ENCODE measurements at regions not wholly inside any gene's neighbourhood (a gene's known extent, or its start where the extent isn't known, plus 50 kb on each side); places are given as distances from the start of the nearest gene placed in this dataset.
"Not testable (repeated sequence)": the region's sequence is repeated elsewhere in the genome, so short reads cannot be mapped to it uniquely, and the experiment has no call there.

DNA sequence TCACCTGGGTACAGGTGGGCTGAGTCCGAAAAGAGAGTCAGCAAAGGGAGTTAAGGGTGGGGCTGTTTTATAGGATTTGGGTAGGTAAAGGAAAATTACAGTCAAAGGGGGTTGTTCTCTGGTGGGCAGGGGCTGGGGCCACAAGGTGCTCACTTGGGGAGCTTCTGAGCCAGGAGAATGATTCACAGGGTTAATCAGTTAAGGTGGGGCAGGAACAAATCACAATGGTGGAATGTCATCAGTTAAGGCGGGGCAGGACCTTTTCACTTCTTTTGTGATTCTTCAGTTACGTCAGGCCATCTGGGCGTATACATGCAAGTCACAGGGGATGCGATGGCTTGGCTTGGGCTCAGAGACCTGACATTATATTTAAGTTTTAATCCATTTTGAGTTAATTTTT, 179.7 kb upstream of the TRPC7 start:
- in situ Hi-C loops (cut with HindIII; ENCODE audit: low pct_unique_long_range_greater_than_20kb, low sequenced_read_pairs); DNase-seq (ENCODE audit: low read depth, low spot score): not testable (repeated sequence)

DNA sequence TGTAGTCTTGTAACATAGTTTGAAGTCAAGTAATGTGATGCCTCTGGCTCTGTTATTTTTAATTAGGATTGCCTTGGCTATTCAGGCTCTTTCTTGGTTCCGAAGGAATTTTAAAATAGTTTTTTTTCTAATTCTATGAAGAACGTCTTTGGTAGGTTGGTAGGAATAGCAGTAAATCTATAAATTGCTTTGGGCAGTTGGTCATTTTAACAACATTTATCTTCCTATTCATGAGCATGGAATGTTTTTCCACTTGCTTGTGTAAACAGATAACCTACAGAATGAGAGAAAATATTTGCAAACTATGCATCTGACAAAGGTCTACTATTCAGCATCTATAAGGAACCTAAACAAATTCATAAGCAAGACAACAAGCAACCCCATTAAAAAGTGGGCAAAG, 173.2 kb upstream of the TRPC7 start:
- no peak for DNase-seq (ENCODE audit: low read depth, low spot score)
- in situ Hi-C loops (cut with HindIII; ENCODE audit: low pct_unique_long_range_greater_than_20kb, low sequenced_read_pairs), result no loop called here

DNA sequence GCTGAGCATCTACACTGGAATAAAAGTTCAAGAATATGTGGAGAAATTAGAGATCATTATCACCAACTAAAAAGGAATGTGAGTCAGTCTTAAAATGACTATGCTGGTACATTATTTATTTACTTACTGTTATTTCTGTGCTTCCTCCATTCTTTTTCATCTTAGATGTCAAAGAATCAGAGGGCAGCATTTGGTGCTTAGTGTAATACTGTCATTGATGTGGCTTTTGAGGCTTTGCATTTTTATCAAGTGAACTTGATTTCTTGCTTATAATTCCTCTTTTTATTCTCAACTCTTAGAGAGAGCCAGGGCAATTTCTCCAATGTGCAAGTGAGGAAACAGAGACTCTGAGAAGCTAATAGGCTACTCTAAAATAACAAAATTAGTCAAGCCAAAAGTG, 163.7 kb upstream of the TRPC7 start:
- in situ Hi-C loops (cut with HindIII; ENCODE audit: low pct_unique_long_range_greater_than_20kb, low sequenced_read_pairs), result no loop called here
- no peak for DNase-seq (ENCODE audit: low read depth, low spot score)

DNA sequence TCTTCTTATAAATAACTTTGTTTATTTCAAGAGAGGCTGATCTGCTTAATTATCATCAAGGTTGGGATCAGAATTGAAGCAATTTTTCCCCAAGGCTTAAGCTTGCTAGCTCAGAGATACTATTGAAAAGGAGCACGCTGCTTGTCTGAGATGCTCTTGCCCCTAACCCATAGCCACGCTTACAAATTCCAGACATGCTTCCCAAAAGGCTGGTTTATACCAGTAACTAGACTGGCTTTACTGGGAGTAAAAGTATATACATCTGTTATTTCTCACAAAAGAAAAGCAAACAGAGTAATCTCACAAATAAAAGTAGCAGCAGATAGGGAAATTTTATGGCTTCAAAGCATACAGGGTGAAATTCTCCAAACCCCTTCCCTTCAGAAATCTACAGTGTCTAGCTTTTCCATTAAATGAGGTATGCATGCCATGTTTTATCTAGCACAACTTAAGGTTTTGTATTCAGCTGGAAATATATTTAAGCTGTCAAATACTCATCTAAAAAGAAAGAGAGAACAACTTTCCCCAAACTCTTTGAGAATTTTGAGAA, 163.2 kb upstream of the TRPC7 start:
- in situ Hi-C loops (cut with HindIII; ENCODE audit: low pct_unique_long_range_greater_than_20kb, low sequenced_read_pairs), result no loop called here

DNA sequence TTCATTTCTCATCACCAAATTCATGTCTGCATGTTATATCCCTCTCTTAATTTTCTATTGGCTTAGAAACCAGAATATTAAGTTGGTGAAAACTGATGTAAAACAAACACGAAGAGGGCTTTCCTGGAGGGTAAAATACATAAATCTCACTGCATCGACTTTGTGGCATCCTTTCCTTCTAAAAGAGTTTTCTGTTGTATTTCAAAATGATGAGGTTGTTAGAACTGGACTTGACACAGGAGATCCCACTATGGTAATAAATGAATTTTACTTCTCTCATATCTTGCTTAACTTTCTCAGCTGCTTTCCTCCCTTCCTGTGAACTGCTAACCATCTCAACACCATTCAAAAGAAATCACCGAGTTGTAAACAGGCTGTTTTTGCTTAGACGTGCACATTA, 162.0 kb upstream of the TRPC7 start:
- in situ Hi-C loops (cut with HindIII; ENCODE audit: low pct_unique_long_range_greater_than_20kb, low sequenced_read_pairs), result no loop called here
- DNase-seq (ENCODE audit: low read depth, low spot score), result no peak

More for the DNA sequence above, 163.2 kb upstream of the TRPC7 start:
- no peak for DNase-seq (ENCODE audit: low read depth, low spot score)

DNA sequence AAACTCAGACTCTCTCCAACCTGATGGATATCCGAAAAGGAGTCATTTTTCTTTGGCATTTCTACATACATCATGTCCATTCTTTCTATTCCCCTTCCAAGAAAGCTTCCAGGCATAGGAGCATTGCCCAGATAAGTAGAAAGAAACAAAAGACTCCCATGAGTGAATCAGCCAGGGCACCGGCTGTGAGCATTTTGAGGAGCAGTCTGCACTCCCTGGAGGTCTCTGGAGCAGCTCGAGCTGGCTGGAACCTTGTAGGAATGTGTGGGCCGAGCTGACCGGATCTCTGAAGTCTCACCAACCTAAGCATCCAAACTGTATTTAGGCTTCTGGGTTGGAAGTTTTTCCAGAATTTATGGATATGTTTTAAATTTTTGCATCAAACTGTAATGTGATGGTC, 161.4 kb upstream of the TRPC7 start:
- DNase-seq (ENCODE audit: low read depth, low spot score), result no peak
- in situ Hi-C loops (cut with HindIII; ENCODE audit: low pct_unique_long_range_greater_than_20kb, low sequenced_read_pairs), result no loop called here

DNA sequence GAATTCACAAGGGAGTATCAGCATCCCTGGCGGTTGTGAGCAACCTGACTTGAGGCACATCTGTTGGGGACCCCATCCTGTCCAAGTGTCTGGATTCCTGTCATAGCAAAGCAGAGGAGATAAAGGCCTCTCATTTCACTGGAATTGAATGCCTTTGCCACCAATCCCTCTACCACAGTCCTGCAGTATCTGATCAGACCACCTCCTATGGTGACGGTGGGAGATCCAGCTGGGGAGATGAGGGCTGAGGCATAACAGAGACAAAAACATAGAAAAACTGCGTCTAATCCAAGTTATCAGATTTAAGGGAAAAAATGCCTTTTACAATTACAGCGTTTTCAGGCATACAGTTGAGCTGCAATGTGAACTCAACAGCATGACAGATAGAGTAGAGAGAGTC, 160.7 kb upstream of the TRPC7 start:
- no peak for DNase-seq (ENCODE audit: low read depth, low spot score)
- in situ Hi-C loops (cut with HindIII; ENCODE audit: low pct_unique_long_range_greater_than_20kb, low sequenced_read_pairs), result no loop called here

DNA sequence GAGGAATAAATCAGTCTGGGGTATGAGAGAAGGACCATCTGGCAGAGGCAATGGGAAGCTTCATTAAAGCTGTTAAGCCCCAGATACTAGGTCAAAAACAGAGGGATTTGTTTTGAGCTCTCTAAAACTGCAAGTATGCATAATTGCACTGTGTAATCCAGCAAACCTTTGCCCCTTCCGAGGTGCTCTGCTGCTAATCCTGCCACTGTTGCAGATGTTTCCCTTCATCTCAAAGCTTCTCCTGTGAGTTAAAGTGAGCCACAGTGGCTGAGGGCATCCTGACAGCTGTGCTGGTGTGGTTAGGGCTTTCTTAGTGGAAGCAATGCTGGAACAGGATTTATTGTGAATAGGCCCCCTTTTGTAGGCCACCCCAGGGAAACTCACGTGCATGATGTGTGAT, 160.3 kb upstream of the TRPC7 start:
- no peak for DNase-seq (ENCODE audit: low read depth, low spot score)
- in situ Hi-C loops (cut with HindIII; ENCODE audit: low pct_unique_long_range_greater_than_20kb, low sequenced_read_pairs), result no loop called here

DNA sequence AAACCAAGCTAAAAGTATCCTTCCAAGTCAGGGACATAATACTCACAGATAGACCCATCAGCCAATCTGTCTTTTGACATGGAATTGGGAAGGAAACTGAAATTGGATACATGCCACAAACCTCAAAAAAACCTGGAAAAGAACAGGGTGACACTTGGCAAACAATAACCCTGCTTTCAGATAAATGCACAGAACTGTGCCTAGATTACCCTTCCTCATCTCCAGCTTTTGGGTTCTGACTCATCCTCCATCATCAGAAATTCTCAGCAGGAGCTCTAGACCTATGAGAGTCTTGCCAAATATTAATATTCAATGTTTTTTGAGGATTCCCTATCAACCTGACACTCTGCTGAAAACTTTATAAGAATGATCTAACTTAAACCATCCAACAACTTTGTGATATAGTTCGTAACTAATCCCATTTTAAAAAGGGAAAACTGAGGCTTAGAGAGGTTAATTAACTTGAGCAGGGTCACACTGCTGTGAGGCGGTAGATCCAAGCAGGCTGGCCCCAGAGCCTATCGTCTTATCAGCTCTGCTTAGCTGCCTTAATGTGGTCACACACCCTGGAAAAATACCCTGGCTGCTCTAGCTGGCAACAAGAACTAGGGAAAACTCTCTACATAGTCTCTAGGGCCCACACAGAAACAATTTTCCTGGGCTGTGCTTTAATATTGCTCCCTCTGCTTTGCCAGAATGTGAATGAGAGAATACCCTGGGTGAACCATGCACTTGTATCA, 157.0 kb upstream of the TRPC7 start:
- in situ Hi-C loops (cut with HindIII; ENCODE audit: low pct_unique_long_range_greater_than_20kb, low sequenced_read_pairs), result no loop called here
- DNase-seq (ENCODE audit: low read depth, low spot score), result no peak

DNA sequence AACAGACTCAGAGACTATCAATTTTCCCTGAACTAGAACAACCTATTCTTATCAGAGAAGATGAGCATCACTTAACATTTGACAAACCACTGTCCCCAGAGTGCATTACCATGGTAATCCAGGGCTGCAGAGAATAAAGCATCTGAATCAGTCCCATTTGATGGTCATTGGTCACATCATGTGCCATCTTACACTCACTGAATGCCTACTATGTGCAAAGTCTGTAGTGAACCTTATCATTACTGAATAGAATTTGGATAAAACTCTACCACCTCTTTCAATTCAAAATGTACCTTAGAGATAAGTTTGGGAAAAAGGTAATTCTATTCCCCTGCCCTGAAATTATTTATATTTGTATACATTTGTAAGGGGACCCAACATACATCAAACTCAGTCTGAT, 156.4 kb upstream of the TRPC7 start:
- in situ Hi-C loops (cut with HindIII; ENCODE audit: low pct_unique_long_range_greater_than_20kb, low sequenced_read_pairs), result no loop called here

DNA sequence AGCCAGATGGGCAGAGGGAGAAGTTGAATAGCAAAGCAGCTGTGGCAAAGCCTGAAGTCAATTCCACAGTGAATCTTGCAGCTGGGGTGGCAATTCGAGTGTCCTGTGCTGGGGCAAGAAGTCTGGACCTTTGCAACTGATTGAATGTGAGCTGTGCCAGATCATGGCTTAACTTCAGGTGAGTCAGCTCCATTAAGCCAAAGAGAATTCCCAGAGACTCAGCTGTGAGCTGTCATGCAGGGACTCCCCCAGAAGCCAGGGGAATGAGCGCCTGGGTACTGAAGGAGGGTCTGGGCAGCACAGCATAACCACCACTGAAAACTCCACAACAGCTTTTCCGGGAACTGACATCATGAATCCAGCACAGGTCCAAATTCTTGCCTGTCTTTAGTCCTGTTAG, 153.5 kb upstream of the TRPC7 start:
- in situ Hi-C loops (cut with HindIII; ENCODE audit: low pct_unique_long_range_greater_than_20kb, low sequenced_read_pairs), result no loop called here
- no peak for DNase-seq (ENCODE audit: low read depth, low spot score)

More for the DNA sequence above, 156.4 kb upstream of the TRPC7 start:
- DNase-seq (ENCODE audit: low read depth, low spot score), result no peak

DNA sequence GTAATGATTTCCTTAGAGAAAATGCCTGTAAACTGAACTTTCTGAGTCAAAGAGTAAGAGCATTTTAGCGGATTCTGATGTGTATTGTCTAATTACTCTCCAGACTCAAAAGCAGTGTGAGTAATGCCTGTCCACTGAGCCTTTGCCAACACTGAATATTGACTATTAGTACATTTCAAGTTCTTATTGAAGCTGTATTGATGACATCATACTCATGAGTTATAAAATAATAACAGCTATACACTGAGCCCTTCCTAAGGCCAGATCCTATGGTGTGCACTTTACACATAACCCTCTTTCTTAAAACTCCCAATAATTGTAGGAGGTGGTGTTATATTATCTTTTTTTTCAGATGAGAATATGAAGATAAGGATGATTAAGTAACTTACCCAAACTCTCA, 152.8 kb upstream of the TRPC7 start:
- no peak for DNase-seq (ENCODE audit: low read depth, low spot score)
- in situ Hi-C loops (cut with HindIII; ENCODE audit: low pct_unique_long_range_greater_than_20kb, low sequenced_read_pairs), result no loop called here

DNA sequence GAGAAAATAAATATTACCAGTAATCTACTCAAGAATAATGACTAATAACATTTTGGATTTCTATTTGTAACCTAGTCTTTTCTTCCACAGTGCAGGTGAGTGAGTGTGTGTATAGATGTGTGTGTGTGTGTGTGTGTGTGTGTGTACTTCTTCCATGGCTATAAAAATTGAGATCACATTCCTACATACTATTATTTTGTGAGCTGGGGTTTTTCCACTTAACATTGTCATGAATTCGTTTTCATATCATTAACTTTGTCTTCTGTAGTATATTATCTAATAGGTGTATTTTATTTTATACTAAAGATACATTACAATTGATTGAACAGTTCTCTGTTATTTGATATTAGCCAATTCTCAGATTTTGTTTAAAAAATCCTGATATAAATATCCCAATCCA, 152.4 kb upstream of the TRPC7 start:
- in situ Hi-C loops (cut with HindIII; ENCODE audit: low pct_unique_long_range_greater_than_20kb, low sequenced_read_pairs), result no loop called here
- DNase-seq (ENCODE audit: low read depth, low spot score), result no peak

DNA sequence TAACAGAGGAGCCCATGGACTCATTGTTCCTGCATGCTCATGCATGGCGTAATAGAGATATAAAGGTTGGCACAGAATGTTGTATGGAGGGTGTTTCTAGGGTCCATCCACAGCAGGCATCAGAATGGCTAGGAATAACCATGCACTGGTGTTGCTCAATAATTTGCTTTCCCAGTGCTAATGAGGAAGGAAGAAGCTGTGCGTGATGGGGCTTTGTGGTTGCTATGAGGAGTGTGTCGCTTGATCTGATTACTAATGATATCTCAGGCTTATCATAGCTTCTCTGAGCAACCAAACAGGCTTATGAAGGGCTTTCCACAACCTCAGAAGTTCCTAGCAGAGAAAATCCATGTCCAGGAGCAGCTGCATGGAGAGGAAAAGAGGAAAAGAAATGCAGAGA, 151.3 kb upstream of the TRPC7 start:
- no peak for DNase-seq (ENCODE audit: low read depth, low spot score)
- in situ Hi-C loops (cut with HindIII; ENCODE audit: low pct_unique_long_range_greater_than_20kb, low sequenced_read_pairs), result no loop called here

DNA sequence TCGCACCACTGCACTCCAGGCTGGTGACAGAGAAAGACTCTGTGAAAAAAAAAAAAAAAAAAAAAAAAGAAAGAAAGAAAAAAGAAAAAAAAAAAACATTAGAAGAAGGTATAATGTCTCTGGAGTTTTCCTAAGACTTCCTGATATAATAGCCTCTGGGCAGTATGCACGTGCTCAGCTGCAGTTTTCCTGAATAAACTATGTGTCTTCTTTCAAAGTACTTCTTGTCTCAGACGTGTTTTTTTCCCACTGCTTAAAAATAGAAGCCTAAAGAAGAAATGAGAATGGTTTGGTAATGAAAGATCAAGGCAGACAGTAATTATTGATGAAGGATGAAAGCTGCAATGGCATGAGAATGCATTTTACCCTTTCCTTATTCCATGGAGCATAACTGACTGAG, 148.1 kb upstream of the TRPC7 start:
- DNase-seq (ENCODE audit: low read depth, low spot score), result peak; percentile 65
- in situ Hi-C loops (cut with HindIII; ENCODE audit: low pct_unique_long_range_greater_than_20kb, low sequenced_read_pairs), result no loop called here

DNA sequence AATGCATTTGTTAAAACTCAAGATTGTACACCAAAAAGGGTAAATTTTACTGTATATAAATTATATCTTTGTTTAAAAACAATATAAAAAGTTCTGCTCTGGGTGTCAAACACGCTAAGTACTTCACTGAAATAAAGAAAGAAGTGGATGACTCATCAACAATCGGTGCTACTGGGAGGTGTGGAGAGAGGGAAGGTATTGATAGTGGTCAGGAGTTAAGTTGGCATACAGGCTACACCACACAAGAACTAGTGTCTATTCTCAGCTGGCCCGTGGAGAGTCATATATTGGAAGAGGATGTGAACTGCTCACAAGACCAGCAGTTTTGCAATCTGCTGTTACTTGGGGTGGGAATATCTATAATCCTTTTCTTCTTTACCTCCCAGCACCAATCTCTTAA, 145.7 kb upstream of the TRPC7 start:
- peak; percentile 99 for DNase-seq (ENCODE audit: low read depth, low spot score)
- in situ Hi-C loops (cut with HindIII; ENCODE audit: low pct_unique_long_range_greater_than_20kb, low sequenced_read_pairs), result no loop called here

DNA sequence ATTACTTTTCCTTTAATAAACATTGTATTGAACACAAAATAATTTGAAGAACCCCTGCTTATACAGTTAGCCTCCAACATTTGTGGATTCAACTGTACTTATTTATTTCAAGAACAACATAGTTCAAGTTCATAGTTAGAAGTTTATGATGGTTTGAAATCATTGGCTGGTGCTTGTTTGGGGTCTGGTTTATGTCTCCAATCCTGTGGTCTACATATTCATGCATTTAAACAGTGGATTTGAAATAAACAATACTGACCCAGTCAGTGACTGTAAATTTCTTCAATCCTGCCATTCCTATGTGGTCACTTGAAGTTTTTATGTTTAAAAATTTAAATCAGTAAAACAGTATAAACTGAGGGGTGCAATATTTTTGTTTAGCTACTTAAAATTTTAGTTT, 145.1 kb upstream of the TRPC7 start:
- DNase-seq (ENCODE audit: low read depth, low spot score), result no peak
- in situ Hi-C loops (cut with HindIII; ENCODE audit: low pct_unique_long_range_greater_than_20kb, low sequenced_read_pairs), result no loop called here

DNA sequence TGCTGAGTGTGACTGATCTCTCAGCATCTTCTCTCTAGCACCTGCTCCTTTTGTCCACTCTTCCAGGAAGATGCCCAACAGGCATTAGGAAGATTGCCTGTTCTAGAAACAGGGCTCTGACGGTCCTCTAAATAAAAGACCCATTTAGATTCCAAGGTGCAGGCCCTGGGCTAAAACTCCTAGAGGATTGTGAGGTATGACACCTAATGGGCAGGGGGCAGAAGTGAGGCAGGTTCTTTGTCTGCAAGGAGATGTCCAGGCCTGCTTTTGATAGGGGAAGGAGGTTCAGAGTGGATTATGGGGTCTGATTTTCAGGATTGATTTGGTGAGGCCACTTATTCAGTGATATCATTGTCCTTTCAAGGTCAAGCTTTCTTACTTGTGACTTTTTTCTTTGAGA, 140.8 kb upstream of the TRPC7 start:
- DNase-seq (ENCODE audit: low read depth, low spot score), result peak; percentile 32
- in situ Hi-C loops (cut with HindIII; ENCODE audit: low pct_unique_long_range_greater_than_20kb, low sequenced_read_pairs), result no loop called here

DNA sequence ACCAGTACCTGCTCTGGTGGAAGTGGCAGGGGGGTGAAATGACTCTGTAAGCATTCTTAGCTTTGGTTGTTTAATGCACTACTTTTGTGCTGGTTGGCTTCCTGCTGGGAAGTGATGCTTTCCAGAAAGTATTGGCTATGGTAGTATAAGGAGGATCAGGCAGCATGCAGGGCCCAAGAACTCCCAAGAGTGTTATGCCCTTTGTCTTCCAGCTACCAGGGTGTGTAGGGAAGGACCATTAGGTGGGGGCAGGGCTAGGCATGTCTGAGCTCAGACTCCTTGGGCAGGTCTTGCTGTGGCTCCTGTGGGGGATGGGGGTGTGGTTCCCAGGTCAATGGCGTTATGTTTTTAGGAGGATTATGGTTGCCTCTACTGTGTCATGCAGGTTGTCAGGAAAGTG, 135.8 kb upstream of the TRPC7 start:
- in situ Hi-C loops (cut with HindIII; ENCODE audit: low pct_unique_long_range_greater_than_20kb, low sequenced_read_pairs), result no loop called here
- DNase-seq (ENCODE audit: low read depth, low spot score), result no peak

DNA sequence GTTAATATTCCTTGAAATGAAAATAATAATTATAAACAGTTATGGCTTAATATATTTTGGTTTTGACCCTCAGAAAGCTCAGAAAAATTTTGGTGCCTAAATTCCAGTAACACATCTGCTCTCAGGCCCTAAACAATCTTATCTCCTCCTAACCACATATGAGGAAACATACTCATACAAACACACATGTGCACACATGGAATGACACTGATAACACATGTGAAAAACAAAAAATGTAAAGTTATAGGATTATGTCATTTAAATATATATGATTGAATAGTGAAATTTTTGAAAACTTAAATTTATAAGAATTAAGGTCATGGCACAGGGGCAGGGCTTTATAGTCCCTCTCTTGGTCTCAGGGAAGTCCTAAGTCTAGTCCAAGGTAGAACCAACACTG, 127.2 kb upstream of the TRPC7 start:
- no peak for DNase-seq (ENCODE audit: low read depth, low spot score)
- in situ Hi-C loops (cut with HindIII; ENCODE audit: low pct_unique_long_range_greater_than_20kb, low sequenced_read_pairs), result no loop called here
